PC-9 (cell line): ENCODE measurements at regions not wholly inside any gene's neighbourhood (a gene's known extent, or its start where the extent isn't known, plus 50 kb on each side); places are given as distances from the start of the nearest gene placed in this dataset.

Experiments used
- EZH2 ChIP-seq: fragments of 200-600 bp; sonication (generic); IDR thresholded peaks from 2 replicates; pipeline ENCODE4 v1.8.0; 2017; ENCODE audit warnings: antibody characterized with exemption, low read depth
- TF ChIP-seq, protein P1 (sequence below): fragments of 200-600 bp; sonication (generic); conservative IDR thresholded peaks from 2 replicates; pipeline ENCODE4 v1.6.1; 2017; ENCODE audit warnings: mixed run types, antibody characterized with exemption, mild to moderate bottlenecking, moderate library complexity

DNA sequence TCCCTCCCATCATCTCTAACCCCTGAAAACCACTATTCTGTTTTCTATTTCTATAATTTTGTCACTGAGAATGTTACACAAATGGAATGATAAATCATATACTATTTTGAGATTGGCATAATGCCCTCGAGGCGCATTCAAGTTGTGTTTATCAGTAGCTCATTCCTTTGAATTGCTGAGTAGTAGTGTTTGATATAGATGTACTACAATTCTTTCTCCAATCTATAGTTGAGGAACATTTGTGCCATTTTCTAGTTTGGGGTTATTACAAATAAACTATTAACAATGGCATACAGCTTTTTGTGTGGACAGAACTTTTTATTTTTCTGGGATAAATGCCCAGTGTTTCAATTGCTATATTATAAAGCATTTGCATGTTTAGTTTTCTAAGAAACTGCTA is 86.0 kb downstream of the CCR1 start:
- TF ChIP-seq, protein P1, sequence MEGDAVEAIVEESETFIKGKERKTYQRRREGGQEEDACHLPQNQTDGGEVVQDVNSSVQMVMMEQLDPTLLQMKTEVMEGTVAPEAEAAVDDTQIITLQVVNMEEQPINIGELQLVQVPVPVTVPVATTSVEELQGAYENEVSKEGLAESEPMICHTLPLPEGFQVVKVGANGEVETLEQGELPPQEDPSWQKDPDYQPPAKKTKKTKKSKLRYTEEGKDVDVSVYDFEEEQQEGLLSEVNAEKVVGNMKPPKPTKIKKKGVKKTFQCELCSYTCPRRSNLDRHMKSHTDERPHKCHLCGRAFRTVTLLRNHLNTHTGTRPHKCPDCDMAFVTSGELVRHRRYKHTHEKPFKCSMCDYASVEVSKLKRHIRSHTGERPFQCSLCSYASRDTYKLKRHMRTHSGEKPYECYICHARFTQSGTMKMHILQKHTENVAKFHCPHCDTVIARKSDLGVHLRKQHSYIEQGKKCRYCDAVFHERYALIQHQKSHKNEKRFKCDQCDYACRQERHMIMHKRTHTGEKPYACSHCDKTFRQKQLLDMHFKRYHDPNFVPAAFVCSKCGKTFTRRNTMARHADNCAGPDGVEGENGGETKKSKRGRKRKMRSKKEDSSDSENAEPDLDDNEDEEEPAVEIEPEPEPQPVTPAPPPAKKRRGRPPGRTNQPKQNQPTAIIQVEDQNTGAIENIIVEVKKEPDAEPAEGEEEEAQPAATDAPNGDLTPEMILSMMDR, result no peak
- TF ChIP-seq EZH2, result no peak
